GM19452 (cell line): ENCODE measurements at regions not wholly inside any gene's neighbourhood (a gene's known extent, or its start where the extent isn't known, plus 50 kb on each side); places are given as distances from the start of the nearest gene placed in this dataset.

Source experiments
- ATAC-seq: cut with Tn5 transposase; IDR thresholded peaks from one replicate; pipeline ENCODE4 v1.9.1; 2021; ENCODE audit not compliant: unreplicated experiment

GRCh38 chr3:94654096-94654495 is 591.2 kb downstream of the NSUN3 start:
- ATAC-seq = no peak

GRCh38 chr3:94665922-94666321 is 603.1 kb downstream of the NSUN3 start:
- ATAC-seq = no peak

GRCh38 chr3:94671078-94671477 is 608.2 kb downstream of the NSUN3 start:
- no peak for ATAC-seq

- no peak for ATAC-seq
Observed at GRCh38 chr3:94673876-94674275, 611.0 kb downstream of the NSUN3 start.

GRCh38 chr3:94686208-94686607 is 623.3 kb downstream of the NSUN3 start:
- no peak for ATAC-seq

- ATAC-seq = no peak
Observed at GRCh38 chr3:94693997-94694640, 631.3 kb downstream of the NSUN3 start.

GRCh38 chr3:94694894-94695293 is 632.0 kb downstream of the NSUN3 start:
- ATAC-seq = no peak

- ATAC-seq = no peak
Observed at GRCh38 chr3:94704467-94704866, 641.6 kb downstream of the NSUN3 start.

GRCh38 chr3:94709249-94709902 is 646.5 kb downstream of the NSUN3 start:
- ATAC-seq = no peak

GRCh38 chr3:94714194-94714593 is 651.3 kb downstream of the NSUN3 start:
- ATAC-seq = no peak

GRCh38 chr3:94716326-94717018 is 653.6 kb downstream of the NSUN3 start:
- no peak for ATAC-seq

- no peak for ATAC-seq
Observed at GRCh38 chr3:94734206-94734605, 671.3 kb downstream of the NSUN3 start.

- no peak for ATAC-seq
Observed at GRCh38 chr3:94735354-94735753, 672.5 kb downstream of the NSUN3 start.

- no peak for ATAC-seq
Observed at GRCh38 chr3:94737116-94737515, 674.3 kb downstream of the NSUN3 start.

GRCh38 chr3:94739420-94739819 is 676.6 kb downstream of the NSUN3 start:
- no peak for ATAC-seq

GRCh38 chr3:94758751-94759150 is 695.9 kb downstream of the NSUN3 start:
- ATAC-seq = no peak

GRCh38 chr3:94772402-94772801 is 709.5 kb downstream of the NSUN3 start:
- ATAC-seq = no peak

GRCh38 chr3:94775746-94776145 is 712.9 kb downstream of the NSUN3 start:
- ATAC-seq = no peak

GRCh38 chr3:94776401-94776915 is 713.6 kb downstream of the NSUN3 start:
- ATAC-seq = no peak

- no peak for ATAC-seq
Observed at GRCh38 chr3:94778289-94778688, 715.4 kb downstream of the NSUN3 start.

GRCh38 chr3:94778814-94779494 is 716.1 kb downstream of the NSUN3 start:
- ATAC-seq = no peak
